GM13977 (cell line): ENCODE measurements at regions not wholly inside any gene's neighbourhood (a gene's known extent, or its start where the extent isn't known, plus 50 kb on each side); places are given as distances from the start of the nearest gene placed in this dataset.

Source experiments
- DNase-seq: peaks from one replicate; pipeline ENCODE4 v3.0.0; 2012; ENCODE audit warnings: low spot score
- in situ Hi-C: fragments of 300-500 bp; cut with MboI; formaldehyde crosslinking; loops from one replicate; pipeline ENCODE4 v1.12.0; 2022; ENCODE audit warnings: low sequenced_read_pairs, low pct_unique_long_range_greater_than_20kb, mixed read lengths, inconsistent platforms; ENCODE audit not compliant: unreplicated experiment
- TF ChIP-seq, protein P1 (sequence below): IDR thresholded peaks from 2 replicates; pipeline ENCODE4 v1.5.1; 2012; ENCODE audit warnings: mild to moderate bottlenecking, control low read depth; ENCODE audit not compliant: insufficient read depth; ENCODE audit errors: extremely low read depth, missing control alignments

DNA sequence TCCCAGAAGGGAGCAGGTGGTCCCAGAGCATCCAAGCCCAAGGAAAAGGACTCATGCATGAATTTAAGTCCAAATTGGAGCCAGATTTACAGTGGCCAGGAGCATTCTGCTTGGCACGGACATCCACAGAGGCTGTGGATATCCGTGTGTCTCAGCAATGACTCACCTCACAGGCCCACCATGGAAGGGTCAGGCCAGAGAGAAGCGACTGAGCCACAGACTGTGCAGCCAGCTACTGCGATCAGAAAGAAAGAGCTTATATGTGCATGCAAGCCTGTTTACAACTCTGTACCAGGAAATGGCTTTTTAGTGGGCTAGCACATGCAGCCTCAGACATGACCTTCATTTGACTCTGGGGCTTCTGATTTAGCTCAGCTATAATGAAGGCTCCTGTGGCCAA, 231.0 kb downstream of the C16orf95 start:
- TF ChIP-seq, protein P1, sequence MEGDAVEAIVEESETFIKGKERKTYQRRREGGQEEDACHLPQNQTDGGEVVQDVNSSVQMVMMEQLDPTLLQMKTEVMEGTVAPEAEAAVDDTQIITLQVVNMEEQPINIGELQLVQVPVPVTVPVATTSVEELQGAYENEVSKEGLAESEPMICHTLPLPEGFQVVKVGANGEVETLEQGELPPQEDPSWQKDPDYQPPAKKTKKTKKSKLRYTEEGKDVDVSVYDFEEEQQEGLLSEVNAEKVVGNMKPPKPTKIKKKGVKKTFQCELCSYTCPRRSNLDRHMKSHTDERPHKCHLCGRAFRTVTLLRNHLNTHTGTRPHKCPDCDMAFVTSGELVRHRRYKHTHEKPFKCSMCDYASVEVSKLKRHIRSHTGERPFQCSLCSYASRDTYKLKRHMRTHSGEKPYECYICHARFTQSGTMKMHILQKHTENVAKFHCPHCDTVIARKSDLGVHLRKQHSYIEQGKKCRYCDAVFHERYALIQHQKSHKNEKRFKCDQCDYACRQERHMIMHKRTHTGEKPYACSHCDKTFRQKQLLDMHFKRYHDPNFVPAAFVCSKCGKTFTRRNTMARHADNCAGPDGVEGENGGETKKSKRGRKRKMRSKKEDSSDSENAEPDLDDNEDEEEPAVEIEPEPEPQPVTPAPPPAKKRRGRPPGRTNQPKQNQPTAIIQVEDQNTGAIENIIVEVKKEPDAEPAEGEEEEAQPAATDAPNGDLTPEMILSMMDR: no peak
- in situ Hi-C loops: no loop called here
- DNase-seq: no peak

DNA sequence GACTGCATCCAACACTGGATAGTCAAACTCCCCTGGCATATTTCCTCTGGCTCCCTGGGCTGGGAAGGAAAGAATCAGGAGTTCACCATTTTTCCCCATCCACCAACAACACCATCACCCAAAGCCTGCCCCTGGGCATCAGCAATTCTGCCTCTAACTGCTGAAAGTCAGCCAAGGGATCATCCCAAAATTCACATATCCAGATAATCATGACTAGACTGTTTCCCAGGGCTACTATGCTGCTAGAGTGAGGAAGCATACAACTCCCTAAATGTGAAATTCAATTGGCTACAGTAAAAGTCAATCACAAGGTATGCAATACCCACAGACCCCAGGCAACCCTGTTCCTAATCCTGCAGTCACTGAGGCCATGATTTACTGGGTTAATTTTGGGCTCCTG, 230.6 kb downstream of the C16orf95 start:
- DNase-seq: no peak
- TF ChIP-seq, protein P1: no peak
- in situ Hi-C loops: no loop called here

DNA sequence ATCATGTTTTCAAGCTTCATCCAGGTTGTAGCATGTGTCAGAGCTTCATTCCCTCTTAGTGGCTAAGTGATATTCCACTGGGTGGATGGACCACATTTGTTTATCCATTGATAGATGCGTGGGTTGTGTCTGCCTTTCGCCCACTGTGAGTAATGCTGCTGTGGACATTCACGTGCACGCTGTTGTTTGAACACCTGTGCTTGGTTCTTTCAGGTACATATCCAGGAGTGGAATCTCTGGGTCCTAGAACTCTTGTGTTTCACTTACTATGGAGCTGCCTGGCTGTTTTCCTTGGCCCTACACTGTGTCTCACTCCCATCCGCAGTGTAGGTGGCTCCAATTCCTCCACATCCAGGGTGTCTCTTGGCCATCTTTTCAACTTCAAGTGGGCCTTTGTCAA, 224.2 kb downstream of the C16orf95 start:
- in situ Hi-C loops: no loop called here
- DNase-seq: no peak
- TF ChIP-seq, protein P1: no peak

DNA sequence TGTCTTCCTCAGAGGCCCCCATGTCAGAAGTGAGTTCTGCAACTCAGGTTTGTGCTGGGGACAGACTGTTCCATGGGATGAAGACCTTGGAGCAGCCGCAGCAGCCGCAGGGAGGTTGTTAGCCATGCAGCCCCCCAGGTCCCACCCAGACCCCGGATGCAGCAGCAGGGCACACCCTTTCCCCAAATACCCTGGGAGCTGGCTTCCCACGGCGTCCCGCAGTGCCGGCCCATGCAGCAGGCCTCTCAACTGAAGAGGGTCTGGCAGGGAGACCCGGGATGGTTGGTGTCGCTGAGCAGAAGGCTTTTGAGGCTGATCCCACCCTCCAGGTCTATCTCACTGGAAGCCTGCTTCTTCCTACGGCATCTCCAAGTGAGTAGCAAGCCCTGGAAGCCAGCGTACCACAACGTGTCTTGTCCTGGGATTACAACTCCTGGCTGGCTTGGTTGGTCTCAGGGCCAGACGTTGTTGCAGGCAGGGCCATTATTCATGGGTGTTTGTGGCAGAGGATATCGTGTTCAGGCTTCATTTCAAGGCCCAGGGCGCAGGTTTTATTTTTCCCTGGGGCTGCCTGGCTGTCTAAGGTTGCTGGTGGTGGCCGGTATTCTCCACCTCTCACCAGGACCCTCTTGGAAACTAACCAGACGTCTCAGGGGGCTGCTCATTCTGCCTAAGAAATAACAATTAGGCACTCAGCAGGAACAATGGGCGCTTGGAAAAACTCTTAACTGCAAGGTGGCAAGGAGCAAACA, 223.2 kb downstream of the C16orf95 start:
- DNase-seq: no peak
- in situ Hi-C loops: no loop called here
- TF ChIP-seq, protein P1: no peak

DNA sequence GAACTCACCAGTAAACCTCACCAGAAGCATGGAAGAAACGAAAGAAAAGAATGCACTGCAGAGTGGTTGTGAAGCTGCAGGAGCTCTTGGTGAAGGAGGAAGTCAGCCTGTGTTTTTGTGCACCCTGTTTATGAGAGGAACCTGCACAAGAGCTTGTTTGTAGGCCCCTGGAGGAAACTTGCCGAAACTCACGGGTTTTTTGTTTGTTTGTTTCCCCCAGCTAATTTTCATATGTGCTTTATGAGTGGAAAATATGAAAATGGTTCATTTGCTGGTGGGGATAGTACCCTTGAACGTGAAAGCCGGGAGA, 222.7 kb downstream of the C16orf95 start:
- TF ChIP-seq, protein P1: no peak
- DNase-seq: no peak
- in situ Hi-C loops: no loop called here

DNA sequence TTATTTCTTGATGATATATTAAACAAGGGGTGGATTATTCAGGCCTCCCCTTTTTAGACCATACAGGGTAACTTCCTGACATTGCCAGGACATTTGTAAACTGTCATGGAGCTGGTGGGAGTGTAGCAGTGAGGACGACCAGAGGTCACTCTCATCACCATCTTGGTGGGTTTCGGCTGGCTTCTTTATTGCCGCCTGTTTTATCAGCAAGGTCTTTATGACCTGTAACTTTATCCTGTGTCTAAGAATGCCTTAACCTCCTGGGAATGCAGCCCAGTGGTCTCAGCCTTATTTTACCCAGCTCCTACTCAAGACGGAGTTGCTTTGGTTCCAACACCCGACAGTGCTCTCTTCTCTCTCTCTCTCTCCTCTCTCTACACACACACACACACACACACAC, 221.9 kb downstream of the C16orf95 start:
- DNase-seq: no peak
- TF ChIP-seq, protein P1: no peak
- in situ Hi-C loops: no loop called here
